ENCODE measurements at regions not wholly inside any gene's neighbourhood (a gene's known extent, or its start where the extent isn't known, plus 50 kb on each side); places are given as distances from the start of the nearest gene placed in this dataset.

- TF ChIP-seq CTCF (IDR thresholded peaks at IDR 0.05; ENCODE audit: control extremely low read depth in 1 of 3, insufficient read depth in 1 of 3, low read depth in 1 of 3, low read length in 3 of 3) (no peak), CREB1 (IDR thresholded peaks at IDR 0.05) (no peak)
These were observed 276.0 kb upstream of the PLD5 start (continued) for GRCh38 chr1:242800521-242800920.
